ENCODE measurements at regions not wholly inside any gene's neighbourhood (a gene's known extent, or its start where the extent isn't known, plus 50 kb on each side); places are given as distances from the start of the nearest gene placed in this dataset.

DNA sequence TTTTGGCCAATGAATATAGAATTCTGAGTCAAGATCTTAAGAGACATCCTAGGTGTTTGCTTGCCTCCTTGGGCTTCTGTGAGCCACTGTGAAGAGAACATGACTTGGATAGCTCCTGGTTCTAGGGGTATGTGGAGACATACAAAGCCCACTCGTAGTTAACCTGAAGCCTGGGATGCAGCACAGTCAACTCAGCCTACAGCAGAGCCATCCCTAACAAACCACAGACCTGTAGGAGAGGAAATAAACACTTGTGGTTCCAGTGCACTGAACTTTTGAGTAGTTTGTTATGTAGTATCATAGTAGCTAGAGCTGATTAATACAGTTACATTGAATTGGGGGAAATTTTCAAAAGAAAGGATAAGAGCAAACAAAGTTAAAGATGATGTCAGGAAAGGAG lies 474.4 kb upstream of the HSF2 start (continued):
- TF ChIP-seq KAT7 (CRISPR knock-in tag; IDR thresholded peaks at IDR 0.05; ENCODE audit: borderline replicate concordance), result no peak
- TF ChIP-seq, protein P1, sequence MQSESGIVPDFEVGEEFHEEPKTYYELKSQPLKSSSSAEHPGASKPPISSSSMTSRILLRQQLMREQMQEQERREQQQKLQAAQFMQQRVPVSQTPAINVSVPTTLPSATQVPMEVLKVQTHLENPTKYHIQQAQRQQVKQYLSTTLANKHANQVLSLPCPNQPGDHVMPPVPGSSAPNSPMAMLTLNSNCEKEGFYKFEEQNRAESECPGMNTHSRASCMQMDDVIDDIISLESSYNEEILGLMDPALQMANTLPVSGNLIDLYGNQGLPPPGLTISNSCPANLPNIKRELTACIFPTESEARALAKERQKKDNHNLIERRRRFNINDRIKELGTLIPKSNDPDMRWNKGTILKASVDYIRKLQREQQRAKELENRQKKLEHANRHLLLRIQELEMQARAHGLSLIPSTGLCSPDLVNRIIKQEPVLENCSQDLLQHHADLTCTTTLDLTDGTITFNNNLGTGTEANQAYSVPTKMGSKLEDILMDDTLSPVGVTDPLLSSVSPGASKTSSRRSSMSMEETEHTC (IDR thresholded peaks at IDR 0.05), result no peak
- no peak for TF ChIP-seq CC2D1A (IDR thresholded peaks at IDR 0.05)

DNA sequence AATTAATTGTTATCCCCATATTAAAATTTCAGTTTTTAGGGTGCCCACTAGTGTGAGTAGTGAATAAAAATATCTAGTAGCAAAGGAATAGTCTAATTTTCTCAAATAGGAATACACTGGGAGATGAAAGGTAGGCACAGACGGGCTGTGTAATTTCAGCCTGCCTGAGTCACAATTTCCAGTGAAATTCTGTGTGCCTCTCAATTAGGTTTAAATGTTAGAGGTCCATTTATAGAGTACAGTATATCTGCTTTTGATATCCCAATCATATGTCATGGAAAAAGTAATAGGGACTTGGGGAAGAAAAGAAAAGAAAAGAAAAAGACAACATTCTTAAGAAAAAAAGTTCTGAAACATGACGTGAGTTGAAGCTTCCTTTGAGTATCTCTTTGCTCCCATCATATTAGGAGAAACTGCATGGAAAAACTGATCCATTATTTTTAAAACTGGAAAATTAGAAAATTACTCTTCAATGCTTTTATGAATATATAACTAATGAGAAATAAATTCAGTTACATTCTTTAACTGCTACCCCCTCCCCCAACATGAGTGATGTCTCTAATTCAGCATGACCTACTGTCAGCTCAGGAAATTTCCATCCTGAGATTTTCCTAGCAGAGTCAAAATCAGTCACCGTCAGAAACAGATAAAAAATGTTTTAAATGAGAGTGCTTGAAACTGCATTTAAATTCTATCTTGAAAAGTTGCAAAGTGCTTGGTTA lies 473.8 kb upstream of the HSF2 start:
- no peak for DNase-seq (ENCODE audit: extremely low read depth in 1 of 4, low spot score in 3 of 4)
- TF ChIP-seq, protein P2, sequence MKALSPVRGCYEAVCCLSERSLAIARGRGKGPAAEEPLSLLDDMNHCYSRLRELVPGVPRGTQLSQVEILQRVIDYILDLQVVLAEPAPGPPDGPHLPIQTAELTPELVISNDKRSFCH (CRISPR knock-in tag; IDR thresholded peaks at IDR 0.05), result no peak
- TF ChIP-seq, protein P2 (tag; IDR thresholded peaks at IDR 0.05), result no peak
- TF ChIP-seq, protein P3, sequence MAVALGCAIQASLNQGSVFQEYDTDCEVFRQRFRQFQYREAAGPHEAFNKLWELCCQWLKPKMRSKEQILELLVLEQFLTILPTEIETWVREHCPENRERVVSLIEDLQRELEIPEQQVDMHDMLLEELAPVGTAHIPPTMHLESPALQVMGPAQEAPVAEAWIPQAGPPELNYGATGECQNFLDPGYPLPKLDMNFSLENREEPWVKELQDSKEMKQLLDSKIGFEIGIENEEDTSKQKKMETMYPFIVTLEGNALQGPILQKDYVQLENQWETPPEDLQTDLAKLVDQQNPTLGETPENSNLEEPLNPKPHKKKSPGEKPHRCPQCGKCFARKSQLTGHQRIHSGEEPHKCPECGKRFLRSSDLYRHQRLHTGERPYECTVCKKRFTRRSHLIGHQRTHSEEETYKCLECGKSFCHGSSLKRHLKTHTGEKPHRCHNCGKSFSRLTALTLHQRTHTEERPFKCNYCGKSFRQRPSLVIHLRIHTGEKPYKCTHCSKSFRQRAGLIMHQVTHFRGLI (CRISPR knock-in tag; IDR thresholded peaks at IDR 0.05), result no peak
- TF ChIP-seq, protein P4, sequence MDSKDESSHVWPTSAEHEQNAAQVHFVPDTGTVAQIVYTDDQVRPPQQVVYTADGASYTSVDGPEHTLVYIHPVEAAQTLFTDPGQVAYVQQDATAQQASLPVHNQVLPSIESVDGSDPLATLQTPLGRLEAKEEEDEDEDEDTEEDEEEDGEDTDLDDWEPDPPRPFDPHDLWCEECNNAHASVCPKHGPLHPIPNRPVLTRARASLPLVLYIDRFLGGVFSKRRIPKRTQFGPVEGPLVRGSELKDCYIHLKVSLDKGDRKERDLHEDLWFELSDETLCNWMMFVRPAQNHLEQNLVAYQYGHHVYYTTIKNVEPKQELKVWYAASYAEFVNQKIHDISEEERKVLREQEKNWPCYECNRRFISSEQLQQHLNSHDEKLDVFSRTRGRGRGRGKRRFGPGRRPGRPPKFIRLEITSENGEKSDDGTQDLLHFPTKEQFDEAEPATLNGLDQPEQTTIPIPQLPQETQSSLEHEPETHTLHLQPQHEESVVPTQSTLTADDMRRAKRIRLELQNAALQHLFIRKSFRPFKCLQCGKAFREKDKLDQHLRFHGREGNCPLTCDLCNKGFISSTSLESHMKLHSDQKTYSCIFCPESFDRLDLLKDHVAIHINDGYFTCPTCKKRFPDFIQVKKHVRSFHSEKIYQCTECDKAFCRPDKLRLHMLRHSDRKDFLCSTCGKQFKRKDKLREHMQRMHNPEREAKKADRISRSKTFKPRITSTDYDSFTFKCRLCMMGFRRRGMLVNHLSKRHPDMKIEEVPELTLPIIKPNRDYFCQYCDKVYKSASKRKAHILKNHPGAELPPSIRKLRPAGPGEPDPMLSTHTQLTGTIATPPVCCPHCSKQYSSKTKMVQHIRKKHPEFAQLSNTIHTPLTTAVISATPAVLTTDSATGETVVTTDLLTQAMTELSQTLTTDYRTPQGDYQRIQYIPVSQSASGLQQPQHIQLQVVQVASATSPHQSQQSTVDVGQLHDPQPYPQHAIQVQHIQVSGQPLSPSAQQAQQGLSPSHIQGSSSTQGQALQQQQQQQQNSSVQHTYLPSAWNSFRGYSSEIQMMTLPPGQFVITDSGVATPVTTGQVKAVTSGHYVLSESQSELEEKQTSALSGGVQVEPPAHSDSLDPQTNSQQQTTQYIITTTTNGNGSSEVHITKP (IDR thresholded peaks at IDR 0.05; ENCODE audit: partially characterized antibody), result no peak
- no peak for TF ChIP-seq EP400 (IDR thresholded peaks at IDR 0.05)
- no peak for TF ChIP-seq ZC3H8 (IDR thresholded peaks at IDR 0.05)
- TF ChIP-seq, protein P5, sequence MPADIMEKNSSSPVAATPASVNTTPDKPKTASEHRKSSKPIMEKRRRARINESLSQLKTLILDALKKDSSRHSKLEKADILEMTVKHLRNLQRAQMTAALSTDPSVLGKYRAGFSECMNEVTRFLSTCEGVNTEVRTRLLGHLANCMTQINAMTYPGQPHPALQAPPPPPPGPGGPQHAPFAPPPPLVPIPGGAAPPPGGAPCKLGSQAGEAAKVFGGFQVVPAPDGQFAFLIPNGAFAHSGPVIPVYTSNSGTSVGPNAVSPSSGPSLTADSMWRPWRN (IDR thresholded peaks at IDR 0.05; ENCODE audit: low read depth), result no peak
- TF ChIP-seq SRSF1 (IDR thresholded peaks at IDR 0.05; ENCODE audit: low read depth, low read length), result no peak
- no peak for TF ChIP-seq EWSR1 (IDR thresholded peaks at IDR 0.05; ENCODE audit: borderline replicate concordance, low read depth, partially characterized antibody)
- TF ChIP-seq GTF2E2 (tag; IDR thresholded peaks at IDR 0.05), result no peak
- TF ChIP-seq ARNT (IDR thresholded peaks at IDR 0.05), result no peak

More for the DNA sequence above, 473.8 kb upstream of the HSF2 start:
- H3K4me2 ChIP-seq (ENCODE audit: insufficient read depth, low read length), result no peak overlapping the region
- intact Hi-C loops (cut with micrococcal nuclease) (no loop called here), in situ Hi-C loops (cut with MboI) (no loop called here)
- ChIA-PET CTCF (ENCODE audit: low intra/inter-chr PET ratio) (no interaction called here), POLR2A (no interaction called here)
- H3K27me3 ChIP-seq (ENCODE audit: control insufficient read depth in 2 of 2, insufficient read depth in 2 of 2, low read length in 2 of 2), result no peaks in the 10 kb centered on the region
- no peaks in the 10 kb centered on the region; the same call in none of the 2 replicates for H3K9me3 ChIP-seq (replicated peaks; ENCODE audit: control insufficient read depth, insufficient read depth, low read depth, low read length)
- no peak overlapping the region for H3K4me3 ChIP-seq
- H4K20me1 ChIP-seq (replicated peaks; ENCODE audit: control insufficient read depth, insufficient read depth, low read length), result no peaks in the 10 kb centered on the region
- no peak overlapping the region for H2AFZ ChIP-seq (ENCODE audit: low read depth, low read length)
- 0% methylated on average over 3 of the region's 3 CpGs for WGBS (ENCODE audit: insufficient coverage, low coverage, missing lambda C conversion rate)
- ATAC-seq, result no peak
- no peaks in the 10 kb centered on the region for H3K4me1 ChIP-seq (replicated peaks in 1 of 2; ENCODE audit: control insufficient read depth in 2 of 2, insufficient read depth in 2 of 2, low read length in 2 of 2)
- no peak for FAIRE-seq
- no peaks in the 10 kb centered on the region for H3K79me2 ChIP-seq (ENCODE audit: control insufficient read depth, insufficient read depth, low read length)
- no peak overlapping the region for H3K27ac ChIP-seq (ENCODE audit: extremely low read depth, low read depth, low read length)
- no peak overlapping the region for H3K9ac ChIP-seq (ENCODE audit: insufficient read depth in 1 of 2, low read depth in 2 of 2, low read length in 2 of 2)
- BruUV-seq (replicated peaks), result no TSS peak
- no peaks in the 10 kb centered on the region for H3K36me3 ChIP-seq (ENCODE audit: control insufficient read depth, insufficient read depth, low read length)
- H3K9me1 ChIP-seq (ENCODE audit: control insufficient read depth, insufficient read depth, low read length), result no peaks in the 10 kb centered on the region

All from K562 (cell line).